Mesothelial cell of epicardium (in vitro differentiated cells): ENCODE measurements at regions not wholly inside any gene's neighbourhood (a gene's known extent, or its start where the extent isn't known, plus 50 kb on each side); places are given as distances from the start of the nearest gene placed in this dataset.

Experiments
- DNase-seq, 2 experiments: peaks; one replicate each; pipeline ENCODE4 v3.0.0; 2021; ENCODE audit warnings: low spot score in 2 of 2; ENCODE audit not compliant: unreplicated experiment in 2 of 2
- H3K27ac Mint-ChIP-seq: 2 replicates; pipeline ENCODE4 v1.8.0; 2021; ENCODE audit warnings: mixed read lengths
- H3K27me3 Mint-ChIP-seq: 2 replicates; pipeline ENCODE4 v1.8.0; 2021; ENCODE audit warnings: low read depth, mixed read lengths
- H3K36me3 Mint-ChIP-seq: 2 replicates; pipeline ENCODE4 v1.8.0; 2021; ENCODE audit warnings: mixed read lengths
- H3K4me1 Mint-ChIP-seq: 2 replicates; pipeline ENCODE4 v1.8.0; 2021; ENCODE audit warnings: mixed read lengths
- H3K4me3 Mint-ChIP-seq: 2 replicates; pipeline ENCODE4 v1.8.0; 2021; ENCODE audit warnings: mild to moderate bottlenecking, moderate library complexity, mixed read lengths
- H3K9me3 Mint-ChIP-seq: 2 replicates; pipeline ENCODE4 v1.8.0; 2021; ENCODE audit warnings: mixed read lengths
- CTCF ChIP-seq: fragments of 200-600 bp; sonication (generic); IDR thresholded peaks from one replicate; pipeline ENCODE4 v1.5.0; 2021; ENCODE audit warnings: antibody characterized with exemption; ENCODE audit not compliant: unreplicated experiment

GRCh38 chr15:31494786-31495185 is 168.2 kb downstream of the KLF13 start:
- Mint-ChIP-seq H3K9me3 (peaks cover 26% of the 10 kb centered on the region), H3K4me3 (no peak overlapping the region), H3K27ac (no peak overlapping the region), H3K36me3 (no peaks in the 10 kb centered on the region), H3K4me1 (no peaks in the 10 kb centered on the region), H3K27me3 (peaks cover 6% of the 10 kb centered on the region)
- no peak for DNase-seq
- no peak for TF ChIP-seq CTCF

GRCh38 chr15:31495281-31495680 is 168.6 kb downstream of the KLF13 start:
- no peaks in the 10 kb centered on the region for H3K36me3 Mint-ChIP-seq
- H3K9me3 Mint-ChIP-seq: peaks cover 26% of the 10 kb centered on the region
- no peaks in the 10 kb centered on the region for H3K4me1 Mint-ChIP-seq
- no peak for TF ChIP-seq CTCF
- no peak overlapping the region for H3K4me3 Mint-ChIP-seq
- peaks cover 6% of the 10 kb centered on the region for H3K27me3 Mint-ChIP-seq
- no peak overlapping the region for H3K27ac Mint-ChIP-seq
- DNase-seq: no peak

GRCh38 chr15:31497838-31498237 is 171.2 kb downstream of the KLF13 start:
- Mint-ChIP-seq H3K4me1 (no peaks in the 10 kb centered on the region), H3K27me3 (peaks cover 6% of the 10 kb centered on the region), H3K36me3 (no peaks in the 10 kb centered on the region), H3K9me3 (peaks cover 12% of the 10 kb centered on the region), H3K4me3 (no peak overlapping the region), H3K27ac (no peak overlapping the region)
- no peak for DNase-seq
- no peak for TF ChIP-seq CTCF

GRCh38 chr15:31498329-31498728 is 171.7 kb downstream of the KLF13 start:
- DNase-seq: no peak
- no peak for TF ChIP-seq CTCF
- Mint-ChIP-seq H3K27ac (no peak overlapping the region), H3K27me3 (peaks cover 8% of the 10 kb centered on the region), H3K4me1 (no peaks in the 10 kb centered on the region), H3K9me3 (peaks cover 9% of the 10 kb centered on the region), H3K36me3 (no peaks in the 10 kb centered on the region), H3K4me3 (no peak overlapping the region)

GRCh38 chr15:31498756-31499155 is 172.1 kb downstream of the KLF13 start:
- H3K27ac Mint-ChIP-seq: no peak overlapping the region
- no peak overlapping the region for H3K4me3 Mint-ChIP-seq
- TF ChIP-seq CTCF: no peak
- peaks cover 4% of the 10 kb centered on the region for H3K9me3 Mint-ChIP-seq
- no peaks in the 10 kb centered on the region for H3K4me1 Mint-ChIP-seq
- no peak for DNase-seq
- no peaks in the 10 kb centered on the region for H3K36me3 Mint-ChIP-seq
- peaks cover 9% of the 10 kb centered on the region for H3K27me3 Mint-ChIP-seq
